Tibial nerve (tissue), 4 donors: ENCODE measurements at regions not wholly inside any gene's neighbourhood (a gene's known extent, or its start where the extent isn't known, plus 50 kb on each side); places are given as distances from the start of the nearest gene placed in this dataset.
"Not testable (repeated sequence)": the region's sequence is repeated elsewhere in the genome, so short reads cannot be mapped to it uniquely, and the experiment has no call there.

ENCODE experiments used
- DNase-seq, 2 donors: peaks; one replicate each; pipeline ENCODE4 v3.0.0-alpha.2; 2019; ENCODE audit warnings: low spot score in 2 of 2
- H3K27ac ChIP-seq, 4 donors: fragments of 200-600 bp; sonication (generic) in 3 of 4; one replicate each; pipeline ENCODE4 v1.5.1; 2017 to 2019; ENCODE audit warnings: mild to moderate bottlenecking in 1 of 4
- H3K27me3 ChIP-seq, 2 donors: fragments of 200-600 bp; sonication (generic) in 1 of 2; one replicate each; pipeline versions ENCODE4 v1.5.1 to v1.6.0; 2017 to 2019
- H3K36me3 ChIP-seq, 3 donors: fragments of 200-600 bp; sonication (generic); one replicate each; pipeline ENCODE4 v1.5.1; 2018 to 2019
- H3K4me1 ChIP-seq, 4 donors: fragments of 200-600 bp; sonication (generic) in 3 of 4; one replicate each; pipeline ENCODE4 v1.5.1; 2017 to 2019
- H3K4me3 ChIP-seq, 4 donors: fragments of 200-600 bp; sonication (generic) in 3 of 4; one replicate each; pipeline ENCODE4 v1.5.1; 2017 to 2019; ENCODE audit warnings: mild to moderate bottlenecking in 1 of 4, moderate library complexity in 1 of 4
- H3K9me3 ChIP-seq, 4 donors: fragments of 200-600 bp; sonication (generic) in 3 of 4; one replicate each; pipeline ENCODE4 v1.5.1; 2017 to 2019
- EP300 ChIP-seq, 2 donors: sonication (generic); formaldehyde crosslinking; IDR thresholded peaks; one replicate each; pipeline ENCODE4 v1.6.1; 2017; ENCODE audit warnings: antibody characterized with exemption in 2 of 2, mild to moderate bottlenecking in 1 of 2
- POLR2A ChIP-seq, 2 donors: fragments of 450-650 bp; IDR thresholded peaks; one replicate each; pipeline ENCODE4 v1.6.1; 2017; ENCODE audit warnings: antibody characterized with exemption in 2 of 2, mild to moderate bottlenecking in 2 of 2, moderate library complexity in 2 of 2
- WGBS, 2 donors: methylation state at CpG; one replicate each; pipeline ENCODE4 v1.1.5; 2018; 5-methylcytosine and 5-hydroxymethylcytosine counted together
- TF ChIP-seq, protein P1 (sequence below), 5 experiments: fragments of 200-600 bp in 3 of 5; fragments of 450-650 bp in 2 of 5; sonication (generic) in 3 of 5; IDR thresholded peaks; one replicate each; pipeline ENCODE4 v1.5.1; 2016 to 2019; ENCODE audit warnings: antibody characterized with exemption in 5 of 5, mild to moderate bottlenecking in 3 of 5, moderate library complexity in 2 of 5

DNA sequence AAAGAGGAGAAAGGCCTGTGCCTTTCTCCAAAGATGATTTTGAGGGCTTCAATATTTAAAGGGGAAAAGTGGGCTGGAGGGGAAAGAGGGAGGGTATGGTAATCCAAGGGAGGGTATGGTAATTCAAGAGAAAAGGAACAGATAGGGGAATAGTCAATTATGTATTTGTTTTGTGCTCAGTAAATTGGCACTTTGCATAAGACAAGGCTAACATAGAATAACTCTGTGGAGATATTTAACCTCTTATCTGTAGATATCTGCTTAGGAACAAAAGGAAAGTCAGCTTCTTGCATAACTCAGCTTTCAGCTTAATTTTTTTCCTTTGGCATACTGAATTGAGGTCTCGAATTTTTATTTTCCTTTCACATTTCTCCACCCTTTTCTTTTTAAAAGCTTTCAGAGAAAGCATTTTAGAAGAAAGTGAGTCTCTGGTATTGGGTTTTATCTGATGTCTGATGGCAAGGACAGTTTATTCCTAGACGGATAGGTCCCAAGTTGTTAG, 119.9 kb upstream of the F3 start:
- TF ChIP-seq EP300 (IDR thresholded peaks at IDR 0.05) (no peak), POLR2A (IDR thresholded peaks at IDR 0.05) (no peak)
- TF ChIP-seq, protein P1, sequence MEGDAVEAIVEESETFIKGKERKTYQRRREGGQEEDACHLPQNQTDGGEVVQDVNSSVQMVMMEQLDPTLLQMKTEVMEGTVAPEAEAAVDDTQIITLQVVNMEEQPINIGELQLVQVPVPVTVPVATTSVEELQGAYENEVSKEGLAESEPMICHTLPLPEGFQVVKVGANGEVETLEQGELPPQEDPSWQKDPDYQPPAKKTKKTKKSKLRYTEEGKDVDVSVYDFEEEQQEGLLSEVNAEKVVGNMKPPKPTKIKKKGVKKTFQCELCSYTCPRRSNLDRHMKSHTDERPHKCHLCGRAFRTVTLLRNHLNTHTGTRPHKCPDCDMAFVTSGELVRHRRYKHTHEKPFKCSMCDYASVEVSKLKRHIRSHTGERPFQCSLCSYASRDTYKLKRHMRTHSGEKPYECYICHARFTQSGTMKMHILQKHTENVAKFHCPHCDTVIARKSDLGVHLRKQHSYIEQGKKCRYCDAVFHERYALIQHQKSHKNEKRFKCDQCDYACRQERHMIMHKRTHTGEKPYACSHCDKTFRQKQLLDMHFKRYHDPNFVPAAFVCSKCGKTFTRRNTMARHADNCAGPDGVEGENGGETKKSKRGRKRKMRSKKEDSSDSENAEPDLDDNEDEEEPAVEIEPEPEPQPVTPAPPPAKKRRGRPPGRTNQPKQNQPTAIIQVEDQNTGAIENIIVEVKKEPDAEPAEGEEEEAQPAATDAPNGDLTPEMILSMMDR (IDR thresholded peaks at IDR 0.05) = no peak
- peak overlapping the region in 2 of 4 donors; percentile 5 to 25 for H3K27ac ChIP-seq
- H3K36me3 ChIP-seq = no peaks in the 10 kb centered on the region

DNA sequence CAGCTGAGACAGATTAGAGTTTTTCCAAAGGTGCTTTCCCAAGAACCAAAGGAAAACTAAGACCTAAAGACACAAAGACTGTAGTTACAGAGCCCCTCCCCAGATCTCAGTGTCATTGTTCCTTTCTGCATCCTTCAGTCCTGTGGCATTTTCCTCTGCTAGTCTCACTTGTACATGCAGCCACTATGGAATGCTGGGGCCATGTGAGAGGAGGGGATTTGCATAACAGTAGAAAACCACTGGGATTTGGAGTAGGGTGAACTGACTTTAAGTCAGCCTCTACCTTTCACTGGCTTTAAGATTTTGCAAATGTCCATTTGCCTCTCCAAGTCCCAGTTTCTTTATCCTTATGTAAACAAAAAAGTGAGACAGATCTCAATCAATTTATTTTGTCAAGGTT, 119.4 kb upstream of the F3 start:
- TF ChIP-seq POLR2A (IDR thresholded peaks at IDR 0.05) (no peak), EP300 (IDR thresholded peaks at IDR 0.05) (no peak)
- TF ChIP-seq, protein P1 (IDR thresholded peaks at IDR 0.05) = no peak
- Histone ChIP-seq H3K9me3 (no peaks in the 10 kb centered on the region), H3K4me3 (no peak overlapping the region), H3K27ac (no peak overlapping the region), H3K36me3 (no peaks in the 10 kb centered on the region), H3K27me3 (no peaks in the 10 kb centered on the region), H3K4me1 (peaks cover 0 to 6% (median 0%) of the 10 kb centered on the region in 4 donors)
- DNase-seq = no peak

More for the DNA sequence above, 119.9 kb upstream of the F3 start:
- no peak overlapping the region for H3K4me3 ChIP-seq
- no peaks in the 10 kb centered on the region for H3K9me3 ChIP-seq
- H3K4me1 ChIP-seq = peaks cover 0 to 6% (median 0%) of the 10 kb centered on the region in 4 donors
- WGBS, 2 donors = 47 to 54% methylated on average over 2 of the region's 2 CpGs
- no peak for DNase-seq
- H3K27me3 ChIP-seq = no peaks in the 10 kb centered on the region

DNA sequence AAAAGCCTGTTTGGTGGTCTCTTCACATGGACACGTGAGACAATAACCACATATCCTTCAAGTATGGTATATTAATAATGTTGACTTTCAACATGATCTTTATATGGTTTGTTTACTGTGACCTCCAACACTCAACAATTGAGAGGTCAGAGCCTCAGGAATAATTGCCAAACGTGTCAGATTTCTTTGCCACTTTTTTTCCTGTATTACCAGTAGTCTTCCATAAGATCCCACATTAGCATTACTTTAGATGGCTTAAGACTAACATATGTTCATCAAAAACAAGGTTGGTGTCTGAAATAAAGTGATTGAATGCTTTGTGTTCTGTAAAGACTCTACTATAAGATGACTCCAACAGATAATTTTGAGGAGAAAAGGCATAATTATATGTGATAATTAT, 118.7 kb upstream of the F3 start:
- no peaks in the 10 kb centered on the region for H3K9me3 ChIP-seq
- H3K27ac ChIP-seq = no peak overlapping the region
- no peaks in the 10 kb centered on the region for H3K27me3 ChIP-seq
- H3K36me3 ChIP-seq = no peaks in the 10 kb centered on the region
- TF ChIP-seq EP300 (IDR thresholded peaks at IDR 0.05) (no peak), POLR2A (IDR thresholded peaks at IDR 0.05) (no peak)
- TF ChIP-seq, protein P1 (IDR thresholded peaks at IDR 0.05) = no peak
- no peak for DNase-seq
- no peak overlapping the region for H3K4me3 ChIP-seq
- 53 to 59% methylated on average over 2 of the region's 2 CpGs for WGBS, 2 donors
- H3K4me1 ChIP-seq = peaks cover 0 to 6% (median 0%) of the 10 kb centered on the region in 4 donors

DNA sequence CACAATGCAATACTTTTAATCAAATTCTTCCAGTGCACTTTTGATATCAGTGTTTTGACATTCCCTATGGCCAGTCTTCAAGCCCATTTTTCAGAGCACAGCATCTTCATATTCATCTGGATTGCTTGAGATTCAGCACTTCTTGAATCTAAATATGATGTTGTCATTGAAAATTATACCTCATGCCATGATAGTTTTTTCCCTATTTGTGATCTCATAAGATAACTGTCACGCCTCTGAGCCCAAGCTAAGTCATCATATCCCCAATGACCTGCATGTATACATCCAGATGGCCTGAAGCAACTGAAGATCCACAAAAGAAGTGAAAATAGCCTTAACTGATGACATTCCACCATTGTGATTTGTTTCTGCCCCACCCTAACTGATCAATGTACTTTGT, 117.6 kb upstream of the F3 start:
- H3K36me3 ChIP-seq, DNase-seq: not testable (repeated sequence)
- WGBS, 2 donors = 96% methylated on average over 1 of the region's 1 CpG

DNA sequence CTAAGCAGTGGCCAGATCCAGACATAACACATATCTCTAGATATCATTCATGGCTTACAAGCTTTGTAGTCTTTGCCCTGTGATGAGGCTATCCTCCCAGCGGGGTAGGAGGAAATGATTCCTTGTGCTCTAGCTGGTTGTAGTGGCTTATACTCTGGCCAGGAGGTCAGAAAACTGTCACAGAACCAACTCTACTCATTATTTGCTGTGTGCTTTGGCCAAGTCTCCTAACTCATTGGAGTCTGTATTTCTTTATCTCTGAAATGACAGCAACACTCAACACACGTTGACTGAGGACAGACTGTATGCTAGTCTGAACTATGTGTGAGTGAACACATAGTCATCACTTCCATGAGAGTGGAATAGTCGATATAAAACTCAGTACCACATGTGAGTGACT, 116.7 kb upstream of the F3 start:
- no peak for DNase-seq
- no peak for TF ChIP-seq POLR2A (IDR thresholded peaks at IDR 0.05)
- peak in 1 of 2 donors; percentile 47 for TF ChIP-seq EP300 (IDR thresholded peaks at IDR 0.05)
- peak overlapping the region in 1 of 4 donors; percentile 22 for H3K27ac ChIP-seq
- no peaks in the 10 kb centered on the region for H3K36me3 ChIP-seq
- no peak overlapping the region for H3K4me3 ChIP-seq
- no peaks in the 10 kb centered on the region for H3K27me3 ChIP-seq
- H3K9me3 ChIP-seq = no peaks in the 10 kb centered on the region
- H3K4me1 ChIP-seq = peaks cover 0 to 19% (median 0%) of the 10 kb centered on the region in 4 donors
- WGBS, 2 donors = 62 to 72% methylated on average over 3 of the region's 3 CpGs

More for the DNA sequence above, 117.6 kb upstream of the F3 start:
- not testable (repeated sequence) for H3K27me3 ChIP-seq, H3K9me3 ChIP-seq, H3K4me3 ChIP-seq, H3K27ac ChIP-seq
- H3K4me1 ChIP-seq = peaks cover 0 to 15% (median 0%) of the 10 kb centered on the region in 4 donors

DNA sequence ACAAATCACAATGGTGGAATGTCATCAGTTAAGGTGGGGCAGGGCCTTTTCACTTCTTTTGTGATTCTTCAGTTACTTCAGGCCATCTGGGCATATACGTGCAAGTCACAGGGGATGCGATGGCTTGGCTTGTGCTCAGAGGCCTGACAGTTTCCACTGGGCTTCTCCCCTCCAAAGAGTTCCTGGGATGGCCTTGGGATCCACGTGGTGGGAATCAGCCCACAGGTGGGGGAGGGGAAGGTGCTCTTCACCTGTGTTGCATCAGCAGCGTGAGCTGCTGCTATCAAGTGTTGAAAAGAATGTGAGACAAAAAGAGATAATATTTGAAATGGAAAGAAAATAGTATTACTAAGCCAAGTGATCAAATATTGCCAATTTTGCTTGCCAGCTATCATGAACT, 116.2 kb upstream of the F3 start:
- Histone ChIP-seq H3K27ac (peak overlapping the region in 1 of 4 donors; percentile 22), H3K4me1 (peaks cover 0 to 19% (median 0%) of the 10 kb centered on the region in 4 donors)
- H3K36me3 ChIP-seq, H3K4me3 ChIP-seq, DNase-seq, H3K9me3 ChIP-seq, H3K27me3 ChIP-seq: not testable (repeated sequence)
- 52 to 75% methylated on average over 4 of the region's 4 CpGs for WGBS, 2 donors

DNA sequence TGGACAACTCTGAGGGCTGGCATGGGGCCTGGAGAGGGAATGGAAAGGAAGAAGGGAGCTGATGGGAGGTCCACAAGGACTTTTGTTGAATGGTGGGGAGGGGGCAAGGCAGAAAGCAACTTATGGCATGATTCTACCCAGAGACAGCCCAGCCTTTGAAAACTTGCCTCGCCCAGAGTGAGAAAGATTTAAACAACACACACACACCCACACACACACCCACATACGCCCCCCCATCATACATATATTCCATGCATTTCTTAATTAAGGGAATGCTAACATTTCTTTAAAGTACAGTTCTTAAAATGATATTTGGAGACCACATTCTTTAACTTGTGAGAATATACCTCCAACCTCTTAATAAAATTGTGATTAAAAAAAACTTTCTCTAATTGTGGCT, 115.4 kb upstream of the F3 start:
- H3K36me3 ChIP-seq = no peaks in the 10 kb centered on the region
- TF ChIP-seq EP300 (IDR thresholded peaks at IDR 0.05) (no peak), POLR2A (IDR thresholded peaks at IDR 0.05) (no peak)
- TF ChIP-seq, protein P1 (IDR thresholded peaks at IDR 0.05) = no peak
- H3K27me3 ChIP-seq = no peaks in the 10 kb centered on the region
- H3K4me1 ChIP-seq = peaks cover 0 to 19% (median 0%) of the 10 kb centered on the region in 4 donors
- H3K27ac ChIP-seq = no peak overlapping the region
- H3K9me3 ChIP-seq = no peaks in the 10 kb centered on the region
- H3K4me3 ChIP-seq = no peak overlapping the region
- WGBS, 2 donors = 87 to 91% methylated on average over 2 of the region's 2 CpGs
- no peak for DNase-seq
